ENCODE measurements at regions not wholly inside any gene's neighbourhood (a gene's known extent, or its start where the extent isn't known, plus 50 kb on each side); places are given as distances from the start of the nearest gene placed in this dataset.
"Not testable (repeated sequence)": the region's sequence is repeated elsewhere in the genome, so short reads cannot be mapped to it uniquely, and the experiment has no call there.

DNA sequence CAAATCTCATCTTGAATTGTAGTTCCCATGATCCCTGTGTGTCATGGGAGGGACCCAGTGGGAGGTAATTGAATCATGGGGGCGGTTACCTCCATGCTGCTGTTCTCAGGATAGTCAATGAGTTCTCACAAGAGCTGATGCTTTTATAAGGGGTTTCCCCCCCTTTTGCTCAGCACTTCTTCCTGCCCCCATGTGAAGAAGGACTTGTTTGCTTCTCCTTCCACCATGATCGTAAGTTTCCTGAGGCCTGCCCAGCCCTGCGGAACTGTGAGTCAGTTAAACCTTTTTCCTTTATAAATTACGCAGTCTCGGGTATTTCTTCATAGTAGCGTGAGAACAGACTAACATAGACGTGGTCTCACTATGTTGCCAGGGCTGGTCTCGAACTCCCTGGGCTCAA lies 56.1 kb upstream of the EIF5 start:
- no peak for ATAC-seq
- WGBS, 2 donors: 91 to 93% methylated on average over 7 to 8 of the region's 8 CpGs
- H3K36me3 ChIP-seq (replicated peaks in 1 of 2; ENCODE audit: insufficient read depth in 1 of 2, low read depth in 2 of 2): no peaks in the 10 kb centered on the region
- H3K27me3 ChIP-seq: peaks cover 0 to 18% of the 10 kb centered on the region in 2 donors
- no peaks in the 10 kb centered on the region for H3K9me3 ChIP-seq
- no peak for DNase-seq
- H3K4me3 ChIP-seq: no peak overlapping the region
- intact Hi-C loops (cut with DNase I): no loop called here
- TF ChIP-seq POLR2A (IDR thresholded peaks at IDR 0.05) (no peak), CTCF (IDR thresholded peaks at IDR 0.05) (no peak)
- H3K27ac ChIP-seq: no peak overlapping the region
- H3K4me1 ChIP-seq: peaks cover 27% of the 10 kb centered on the region

DNA sequence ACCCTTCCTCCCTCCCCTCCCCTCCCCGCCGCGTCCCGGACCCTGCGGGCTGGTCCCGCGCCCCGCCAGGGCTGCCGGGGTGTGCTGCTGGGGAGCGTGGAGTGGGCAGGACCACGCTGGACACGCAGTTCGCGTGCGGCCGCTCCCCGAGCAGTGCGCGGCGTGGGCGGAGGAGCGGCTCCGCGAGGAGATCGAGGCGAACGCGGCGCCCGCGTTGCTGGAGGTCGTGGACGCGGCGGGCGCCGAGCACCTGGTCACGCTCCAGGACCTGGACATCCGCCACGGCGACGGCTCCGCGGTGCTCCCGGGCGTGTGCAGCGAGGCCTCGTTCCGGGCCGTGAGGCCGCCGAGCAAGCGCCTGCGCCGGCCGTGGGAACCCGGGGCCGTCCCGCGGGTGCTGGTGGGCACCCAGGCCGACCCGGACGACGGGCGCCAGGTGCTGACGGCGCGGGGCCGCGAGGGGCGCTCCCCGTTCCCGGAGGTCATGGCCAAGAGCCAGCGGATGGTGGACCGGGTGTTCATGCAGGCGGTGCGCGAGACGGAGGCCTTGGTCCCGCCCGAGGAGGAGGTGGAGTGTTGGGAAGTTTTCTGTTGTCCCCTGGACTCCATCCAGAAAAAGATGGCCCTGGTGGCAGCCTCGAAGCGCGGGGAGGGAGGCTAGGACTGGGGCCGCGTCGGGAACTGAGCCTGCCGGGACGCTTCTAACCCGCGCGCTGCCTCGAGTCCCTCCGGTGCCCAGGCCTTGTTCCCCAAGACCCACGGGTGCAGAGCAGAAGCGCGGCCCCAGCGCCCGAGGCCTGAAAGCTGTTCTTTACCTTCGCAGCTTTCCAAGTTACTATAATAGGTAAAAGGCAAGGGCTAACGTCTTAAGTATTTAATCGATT lies 54.7 kb upstream of the EIF5 start:
- TF ChIP-seq POLR2A (IDR thresholded peaks at IDR 0.05): no peak
- no peak for TF ChIP-seq CTCF (IDR thresholded peaks at IDR 0.05)
- 16 to 85% methylated on average over 8 to 94 of the region's 102 CpGs for WGBS, 2 donors
- Histone ChIP-seq H3K4me3 (no peak overlapping the region), H3K9me3 (no peaks in the 10 kb centered on the region), H3K36me3 (replicated peaks in 1 of 2; ENCODE audit: insufficient read depth in 1 of 2, low read depth in 2 of 2) (no peaks in the 10 kb centered on the region), H3K27ac (peak overlapping the region in 1 of 4 donors; percentile 26), H3K27me3 (peaks cover 0 to 5% of the 10 kb centered on the region in 2 donors), H3K4me1 (peaks cover 14% of the 10 kb centered on the region)
- intact Hi-C loops (cut with DNase I): no loop called here
- ATAC-seq (peak; percentile 67), DNase-seq (peak; percentile 33 to 53 (median 38))

- H3K36me3 ChIP-seq (replicated peaks in 1 of 2; ENCODE audit: insufficient read depth in 1 of 2, low read depth in 2 of 2): no peaks in the 10 kb centered on the region
- no peaks in the 10 kb centered on the region for H3K9me3 ChIP-seq
- ATAC-seq (no peak), DNase-seq (no peak)
- no peak overlapping the region for H3K27ac ChIP-seq
- H3K4me3 ChIP-seq: no peak overlapping the region
- peaks cover 0 to 4% of the 10 kb centered on the region in 2 donors for H3K27me3 ChIP-seq
- TF ChIP-seq CTCF (IDR thresholded peaks at IDR 0.05): no peak
- no peak for TF ChIP-seq POLR2A (IDR thresholded peaks at IDR 0.05)
- 62 to 64% methylated on average over 15 of the region's 15 CpGs for WGBS, 2 donors
- H3K4me1 ChIP-seq: peaks cover 14% of the 10 kb centered on the region
- intact Hi-C loops (cut with DNase I): no loop called here
These were observed 53.6 kb upstream of the EIF5 start for GRCh38 chr14:103280278-103280928.

- peaks cover 0 to 4% of the 10 kb centered on the region in 2 donors for H3K27me3 ChIP-seq
- intact Hi-C loops (cut with DNase I): no loop called here
- H3K9me3 ChIP-seq: no peaks in the 10 kb centered on the region
- peak in 3 of 4 donors; percentile 45 to 47 (median 45) for DNase-seq
- H3K4me3 ChIP-seq: no peak overlapping the region
- peaks cover 14% of the 10 kb centered on the region for H3K4me1 ChIP-seq
- WGBS, 2 donors: 72 to 82% methylated on average over 10 to 11 of the region's 11 CpGs
- H3K27ac ChIP-seq: no peak overlapping the region
- H3K36me3 ChIP-seq (replicated peaks in 1 of 2; ENCODE audit: insufficient read depth in 1 of 2, low read depth in 2 of 2): no peaks in the 10 kb centered on the region
- TF ChIP-seq POLR2A (IDR thresholded peaks at IDR 0.05) (no peak), CTCF (IDR thresholded peaks at IDR 0.05) (peak in 5 of 7 experiments; percentile 9 to 41 (median 35))
- ATAC-seq: peak; percentile 63
These were observed 52.4 kb upstream of the EIF5 start for GRCh38 chr14:103281496-103282231.

DNA sequence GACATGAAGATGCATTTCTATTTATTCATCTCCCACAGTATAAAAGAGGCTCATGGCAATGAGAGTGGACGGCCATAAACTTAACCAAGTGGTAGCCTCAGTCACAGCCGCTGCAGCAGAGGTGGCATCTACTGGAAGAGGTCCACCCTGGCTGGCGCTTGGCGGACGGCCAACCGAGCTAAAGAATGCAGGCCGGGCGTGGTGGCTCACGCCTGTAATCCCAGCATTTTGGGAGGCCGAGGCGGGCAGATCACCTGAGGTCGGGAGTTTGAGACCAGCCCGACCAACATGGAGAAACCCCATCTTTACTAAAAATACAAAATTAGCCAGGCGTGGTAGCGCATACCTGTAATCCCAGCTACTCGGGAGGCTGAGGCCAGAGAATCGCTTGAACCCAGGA lies 51.7 kb upstream of the EIF5 start:
- 79 to 83% methylated on average over 16 to 17 of the region's 17 CpGs for WGBS, 2 donors
- H3K36me3 ChIP-seq (replicated peaks in 1 of 2; ENCODE audit: insufficient read depth in 1 of 2, low read depth in 2 of 2); DNase-seq; H3K27me3 ChIP-seq; intact Hi-C loops (cut with DNase I); ATAC-seq; H3K4me3 ChIP-seq; H3K9me3 ChIP-seq; H3K27ac ChIP-seq: not testable (repeated sequence)
- peaks cover 14% of the 10 kb centered on the region for H3K4me1 ChIP-seq
